ENCODE measurements at regions not wholly inside any gene's neighbourhood (a gene's known extent, or its start where the extent isn't known, plus 50 kb on each side); places are given as distances from the start of the nearest gene placed in this dataset.

DNA sequence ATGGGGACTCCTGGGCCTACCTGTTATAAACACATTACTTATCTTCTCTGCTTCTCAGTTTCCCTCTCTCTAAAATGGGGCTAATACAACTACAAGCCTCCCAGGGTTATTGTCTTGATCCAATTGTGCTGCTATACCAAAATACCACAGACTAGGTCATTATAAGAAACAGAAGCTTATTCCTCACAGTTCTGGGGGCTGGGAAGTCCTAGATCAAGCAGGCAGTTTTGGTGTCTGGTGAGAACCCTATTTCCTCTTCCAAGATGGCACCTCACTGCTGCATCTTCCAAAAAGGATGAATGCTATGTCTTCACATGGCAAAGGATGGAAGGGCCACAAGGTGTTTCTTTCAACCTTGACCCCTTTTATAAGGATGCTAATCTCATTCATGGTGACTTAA, 732.9 kb upstream of the TBX3 start:
- no peak for DNase-seq

DNA sequence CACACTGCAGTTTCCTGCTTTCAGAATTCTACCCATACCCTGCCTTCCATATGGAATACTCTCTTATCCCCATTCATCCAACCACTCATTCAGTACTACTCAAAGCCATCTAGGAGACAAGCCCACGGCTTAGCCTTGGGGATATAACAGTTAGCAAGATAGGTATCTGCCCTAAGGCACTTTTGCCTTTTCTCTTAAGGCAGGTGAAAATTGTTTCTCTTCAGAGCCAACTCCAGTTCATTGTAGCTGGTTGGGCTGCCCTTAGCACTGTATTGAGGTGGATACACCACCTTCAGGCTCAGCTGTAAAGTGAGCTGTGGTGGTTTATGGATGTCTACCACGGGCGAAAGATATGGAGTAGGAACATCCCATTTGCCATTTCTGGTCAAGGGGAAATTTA, 729.7 kb upstream of the TBX3 start:
- DNase-seq, result no peak

DNA sequence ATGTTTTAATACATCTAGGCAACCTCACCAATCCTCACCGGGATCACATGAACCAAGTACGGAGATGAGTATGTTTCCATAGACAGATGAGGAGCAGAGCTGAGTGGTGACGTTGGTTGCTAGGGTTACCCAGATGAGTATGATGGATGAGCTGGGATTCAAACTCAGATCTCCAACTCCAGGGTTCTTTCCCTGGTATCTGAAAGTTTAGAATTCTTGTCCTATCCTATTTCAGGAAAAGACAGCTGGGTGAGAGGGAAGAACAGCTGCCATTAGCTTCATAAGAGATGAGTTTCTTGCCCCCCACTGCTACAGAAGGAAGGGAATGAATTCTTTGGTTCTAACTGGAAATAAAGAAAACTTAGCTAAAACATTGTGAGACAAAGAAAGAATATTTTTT, 728.9 kb upstream of the TBX3 start:
- DNase-seq, result no peak

DNA sequence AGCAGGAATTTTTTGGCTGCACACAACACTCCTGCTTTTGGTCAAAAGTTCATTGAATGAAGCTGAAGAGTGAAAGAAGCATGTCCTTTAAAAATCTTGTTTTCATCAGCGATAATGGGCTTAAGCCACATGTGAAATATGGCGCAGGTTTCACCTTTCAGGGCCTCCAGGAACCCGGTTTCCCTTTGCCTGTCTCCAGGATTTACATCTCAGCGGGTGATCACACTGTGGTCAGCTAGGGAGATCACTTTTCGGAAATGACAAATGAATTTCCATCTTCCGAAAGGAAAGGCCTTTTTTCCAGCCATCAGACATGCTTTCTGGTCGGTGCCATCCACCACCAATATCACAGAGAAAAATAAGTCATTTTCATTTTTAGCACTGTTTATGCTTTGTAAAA, 727.1 kb upstream of the TBX3 start:
- no peak for DNase-seq

DNA sequence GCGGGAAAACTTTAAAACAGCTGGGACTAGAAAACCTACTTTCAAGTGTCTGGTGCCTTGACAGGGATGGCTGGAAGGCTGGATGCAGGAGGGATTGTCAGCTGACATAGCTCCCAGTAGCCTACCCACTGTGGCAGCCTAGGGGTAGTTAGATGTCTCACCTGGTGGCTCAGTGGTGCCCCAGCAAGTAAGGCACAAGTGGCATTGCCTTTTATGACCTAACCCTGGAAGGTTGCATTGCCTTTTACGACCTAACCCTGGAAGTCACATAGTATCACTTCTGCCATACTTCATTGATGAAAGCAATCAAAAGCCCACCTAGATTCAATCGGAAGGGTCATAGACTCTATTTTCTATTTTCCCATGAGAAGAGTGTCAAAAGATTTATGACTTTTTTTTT, 724.7 kb upstream of the TBX3 start:
- no peak for DNase-seq

DNA sequence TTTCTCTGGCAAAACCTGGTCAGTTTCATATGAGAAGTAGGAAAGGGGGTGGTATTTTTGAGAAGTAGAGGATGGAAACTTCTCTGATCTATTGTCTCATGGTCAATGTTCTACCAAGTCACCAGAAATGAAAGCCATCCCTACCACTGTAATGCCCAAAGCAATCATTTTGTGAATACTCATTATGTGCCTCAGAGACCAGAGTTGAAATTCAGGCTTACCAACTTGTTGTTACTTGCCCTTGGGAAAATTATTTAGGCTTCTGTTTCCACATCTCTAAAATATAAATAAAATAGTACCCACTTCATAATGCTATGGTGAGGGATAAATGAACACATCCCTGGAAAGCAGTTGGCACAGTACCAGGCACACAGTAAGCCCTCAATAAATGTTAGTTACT, 723.7 kb upstream of the TBX3 start:
- no peak for DNase-seq

DNA sequence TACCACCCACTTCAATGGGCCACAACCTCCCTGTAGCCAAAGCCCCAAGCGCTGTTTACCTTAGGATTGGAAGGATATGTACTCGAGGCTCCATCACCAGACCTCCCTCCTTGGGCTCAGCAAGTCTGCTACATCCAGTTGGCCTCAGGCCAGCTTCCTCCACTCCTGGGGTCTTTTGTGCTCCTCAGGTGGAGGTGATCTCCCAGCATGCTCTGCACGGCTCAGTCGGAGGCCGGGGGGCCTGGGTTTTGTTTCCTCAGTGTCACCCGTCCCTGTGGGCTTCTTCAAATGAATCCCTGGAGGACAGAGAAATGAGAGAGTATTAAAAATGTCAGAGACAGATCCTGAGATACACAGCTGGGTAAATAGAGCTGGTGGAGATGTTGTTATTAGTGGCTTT, 723.1 kb upstream of the TBX3 start:
- DNase-seq, result no peak

DNA sequence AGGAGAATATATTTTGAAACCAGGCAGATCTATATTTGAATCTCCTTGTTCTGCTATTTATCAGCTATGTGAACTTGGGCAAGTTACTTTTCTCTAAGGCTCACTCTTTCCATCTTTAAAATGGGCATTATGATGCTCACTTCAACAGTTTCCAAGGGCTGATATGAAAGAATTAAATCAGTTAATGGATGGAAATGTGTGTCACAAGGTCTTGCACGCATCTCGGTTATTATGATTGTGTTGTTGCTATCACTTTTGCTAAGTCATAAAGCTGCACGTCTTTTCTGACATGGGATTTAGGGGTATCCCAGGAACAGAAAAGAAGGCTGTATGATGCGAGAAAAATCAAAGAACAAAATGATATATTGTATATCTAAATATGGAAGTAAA, 721.5 kb upstream of the TBX3 start:
- DNase-seq, result no peak

DNA sequence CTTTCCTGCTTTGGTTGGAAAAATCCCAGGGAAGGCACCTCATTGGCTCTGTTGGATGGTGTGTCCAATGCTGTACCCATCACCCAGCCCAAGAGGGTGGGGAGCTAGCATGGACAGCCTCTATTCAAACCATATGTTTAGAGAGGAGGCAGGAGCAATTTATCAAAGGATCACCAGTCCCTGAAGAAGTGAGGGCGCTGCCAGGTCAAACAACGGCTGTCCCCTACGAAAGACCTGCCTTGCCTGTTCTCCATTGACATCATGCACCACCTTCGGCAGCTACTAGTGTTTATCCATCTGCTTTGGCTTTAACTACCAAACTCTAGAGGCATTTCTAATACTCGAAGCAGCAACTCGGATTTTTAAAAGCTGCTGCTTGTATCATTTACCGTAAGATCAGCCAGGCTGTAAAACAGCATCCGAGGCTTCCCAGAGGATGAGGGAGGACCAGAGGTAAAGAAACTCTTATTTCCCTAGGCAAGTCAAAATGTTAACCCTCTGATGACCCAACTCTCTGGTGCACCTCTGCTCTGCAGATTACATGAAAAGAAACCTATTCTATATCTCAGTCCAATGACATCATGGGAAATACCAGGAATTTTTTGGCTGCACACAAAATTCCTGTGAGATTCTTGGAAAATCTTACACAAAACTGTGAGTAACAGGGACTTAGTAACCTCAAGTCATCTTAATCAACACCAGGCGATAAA, 720.9 kb upstream of the TBX3 start:
- no peak for DNase-seq

DNA sequence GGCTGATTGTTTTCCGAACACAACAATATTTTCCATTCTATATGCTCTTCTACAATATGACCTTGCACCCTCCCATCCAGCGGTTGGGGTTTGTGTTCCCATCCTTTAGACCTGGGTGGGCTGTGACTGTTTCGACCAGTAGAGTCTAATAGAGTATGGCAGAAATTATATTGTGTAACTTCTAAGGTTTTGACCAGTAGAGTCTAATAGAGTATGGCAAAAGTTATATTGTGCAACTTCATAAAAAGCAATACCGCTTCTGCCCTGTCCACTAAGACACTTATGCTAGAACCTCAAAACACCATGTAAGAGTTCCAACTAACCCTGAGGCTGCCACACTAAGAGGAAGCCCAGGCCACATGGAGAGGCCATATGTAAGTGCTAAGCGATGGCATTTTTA, 719.7 kb upstream of the TBX3 start:
- no peak for DNase-seq

DNA sequence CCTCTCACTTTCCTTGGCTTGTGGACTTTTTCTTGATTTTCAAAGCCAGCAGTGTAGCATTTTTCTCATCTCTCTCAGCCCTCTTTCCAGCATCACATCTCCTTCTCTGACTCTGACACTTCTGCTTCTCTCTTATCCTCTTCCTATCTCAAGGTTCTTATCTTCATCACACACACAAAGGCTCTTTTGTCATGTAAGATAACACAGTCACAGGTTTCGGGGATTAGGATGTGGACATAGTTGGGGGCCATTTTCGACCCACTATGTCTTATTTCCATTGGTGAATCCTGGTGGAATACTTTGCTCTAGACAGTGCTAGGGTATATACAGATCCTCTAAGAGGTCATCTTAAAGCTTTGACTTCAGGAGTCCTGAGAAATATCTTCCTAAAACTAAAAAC, 719.3 kb upstream of the TBX3 start:
- no peak for DNase-seq

DNA sequence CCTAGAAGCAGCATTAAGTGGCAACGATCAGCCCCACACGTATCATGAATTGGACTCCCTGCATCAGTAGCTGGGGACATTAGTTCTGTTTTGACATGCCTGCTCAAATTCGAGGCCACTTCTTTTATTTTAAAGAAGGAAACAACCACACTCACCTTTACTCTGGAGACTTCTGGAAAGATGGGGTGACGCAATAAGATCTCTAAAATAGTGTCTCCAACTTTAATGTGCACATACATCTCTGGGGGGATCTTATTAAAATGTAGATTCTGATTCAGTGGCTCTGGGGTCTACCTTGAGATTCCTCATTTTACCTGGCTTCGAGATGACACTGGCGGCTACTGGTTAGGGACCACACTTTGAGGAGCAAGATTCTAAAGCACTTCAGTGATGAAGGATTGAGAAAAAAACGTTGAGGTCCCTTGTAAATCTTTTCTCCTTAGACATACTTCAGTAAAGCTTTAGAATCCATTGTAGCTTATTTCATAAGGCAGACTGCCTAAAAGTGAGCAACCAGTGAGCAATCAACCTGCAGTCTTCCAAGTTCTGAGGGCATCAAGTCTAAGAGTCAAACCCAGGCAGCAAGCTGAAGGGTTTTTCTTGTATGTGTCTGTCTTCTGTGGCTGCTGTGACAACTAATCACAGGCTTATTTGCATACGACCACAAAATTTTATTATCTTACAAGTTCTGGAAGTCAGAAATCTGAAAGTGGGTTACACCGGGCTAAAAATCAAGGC, 718.6 kb upstream of the TBX3 start:
- DNase-seq, result no peak

DNA sequence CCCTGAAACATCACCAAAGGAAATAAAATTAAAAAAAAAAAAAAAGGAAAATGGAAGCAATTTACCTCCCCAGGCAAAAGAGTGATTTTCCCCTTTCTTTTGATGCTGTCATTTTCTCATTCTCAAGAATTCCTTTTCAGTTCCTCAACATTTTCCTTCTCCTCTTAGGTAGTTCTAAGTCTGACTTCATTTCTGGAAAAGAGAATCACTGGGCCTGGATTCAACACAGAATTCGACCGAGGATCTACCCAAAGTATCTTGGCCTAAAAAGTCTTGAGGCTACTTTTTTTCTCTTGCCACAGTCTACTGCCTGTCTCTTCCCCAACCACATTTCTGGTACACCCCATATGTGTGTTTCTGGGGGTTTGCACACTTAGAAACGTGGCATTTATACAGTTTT, 717.8 kb upstream of the TBX3 start:
- no peak for DNase-seq

DNA sequence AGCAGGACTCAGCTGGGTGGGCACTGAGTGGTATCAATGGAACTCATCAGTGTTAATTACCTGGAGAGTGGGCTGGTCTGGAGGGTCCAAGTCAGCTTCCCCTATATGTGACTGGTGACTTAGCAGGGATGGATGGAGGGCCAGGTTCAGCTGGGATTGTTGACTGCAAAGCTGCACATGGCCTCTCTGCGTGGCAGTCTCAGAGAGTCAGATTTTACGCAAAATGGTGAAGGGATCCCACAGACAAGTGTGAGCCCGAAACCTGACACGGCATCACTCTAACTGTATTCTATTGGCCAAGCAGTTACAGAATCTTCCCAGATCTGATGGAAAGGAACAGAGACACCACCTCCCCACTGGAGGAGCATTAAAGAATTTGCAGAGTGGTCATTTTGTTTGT, 716.0 kb upstream of the TBX3 start:
- no peak for DNase-seq

DNA sequence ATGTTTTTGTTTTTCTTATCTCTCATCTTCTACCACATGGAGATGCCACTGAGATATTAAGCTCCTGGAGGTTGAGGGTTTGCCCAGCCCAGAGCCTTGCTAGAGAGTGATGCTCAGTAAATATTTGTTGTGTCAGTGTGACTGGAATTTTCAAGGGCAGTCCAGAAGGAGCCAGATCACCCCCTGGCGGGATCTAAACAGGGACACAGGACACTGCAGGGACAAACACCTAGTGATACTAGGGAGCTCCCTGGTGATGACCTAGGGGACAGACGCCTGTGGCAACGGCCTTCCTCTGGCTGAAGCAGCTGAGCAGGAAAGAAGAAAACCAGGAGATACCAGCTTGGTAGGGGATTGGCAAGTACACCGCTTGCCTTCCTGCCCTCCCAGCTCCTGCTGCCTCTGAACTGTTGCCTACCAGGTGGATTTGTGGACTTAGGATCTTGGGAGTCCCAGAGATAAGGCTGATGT, 714.4 kb upstream of the TBX3 start:
- DNase-seq, result no peak

DNA sequence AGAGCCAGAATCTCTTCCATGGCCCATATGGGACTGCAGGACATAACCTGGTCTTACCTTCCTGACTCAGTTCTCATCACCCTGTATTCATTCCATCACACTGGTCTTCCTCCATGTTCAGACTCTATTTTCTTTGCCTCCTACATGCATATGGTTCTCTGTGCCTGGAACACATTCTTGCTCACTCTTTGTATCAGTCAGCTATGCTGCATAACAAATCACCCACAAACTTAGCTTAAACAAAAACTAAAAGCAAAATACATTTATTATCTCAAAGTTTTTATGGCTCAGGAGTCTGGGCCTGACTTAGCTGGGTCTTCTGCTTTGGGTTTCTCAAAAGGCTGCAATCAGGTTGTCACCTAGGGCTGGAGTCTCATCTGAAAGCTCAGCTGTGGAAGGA, 712.6 kb upstream of the TBX3 start:
- DNase-seq, result no peak

DNA sequence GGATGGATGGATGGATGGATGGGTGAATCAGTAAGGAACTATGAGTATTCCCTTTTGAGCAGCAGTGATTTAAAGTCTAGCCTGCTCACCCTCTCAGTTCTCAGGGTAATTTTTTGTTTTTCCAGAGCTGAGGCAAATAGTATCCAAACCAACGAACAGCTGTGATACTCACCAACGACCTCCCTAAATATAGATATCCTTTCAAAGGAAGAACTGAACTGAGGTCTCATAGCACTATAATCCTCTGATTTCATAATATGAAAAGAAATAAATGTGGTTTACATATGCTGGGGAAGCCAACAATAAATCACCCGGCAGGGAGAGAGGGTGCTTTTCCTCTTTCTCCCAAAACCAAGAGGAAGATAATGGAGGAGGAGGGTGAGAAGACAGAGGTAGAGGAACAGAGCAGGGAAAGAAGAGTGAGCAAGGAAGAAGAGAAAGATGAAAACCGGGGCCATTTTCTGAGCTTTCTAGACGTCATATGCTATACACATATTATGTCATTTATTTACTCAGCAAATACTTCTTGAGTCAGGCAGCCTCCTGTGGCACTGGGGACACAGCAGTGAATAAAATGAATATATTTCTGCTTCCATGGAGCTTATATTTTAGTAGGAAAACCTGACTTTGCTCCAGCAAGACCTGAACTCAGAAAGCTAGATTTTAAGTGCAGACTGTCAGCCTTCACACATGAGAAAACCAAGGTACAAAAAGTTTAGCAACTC, 710.7 kb upstream of the TBX3 start:
- DNase-seq, result no peak

DNA sequence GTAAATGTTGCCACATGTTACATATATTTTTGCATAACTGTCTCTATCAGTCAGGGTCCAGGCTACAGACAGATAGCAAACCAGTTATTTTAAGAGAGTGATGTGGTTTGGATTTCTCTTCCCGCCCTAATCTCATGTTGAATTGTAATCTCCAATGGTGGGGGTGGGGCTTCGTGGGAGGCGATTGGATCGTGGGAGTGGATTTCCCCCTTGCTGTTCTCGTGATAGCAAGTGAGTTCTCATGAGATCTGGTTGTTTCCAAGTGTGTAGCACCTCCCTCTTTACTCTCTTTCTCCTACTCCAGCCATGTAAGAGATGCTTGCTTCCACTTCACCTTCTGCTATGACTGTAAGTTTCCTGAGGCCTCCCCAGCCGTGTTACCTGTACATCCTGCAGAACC, 704.2 kb upstream of the TBX3 start:
- no peak for DNase-seq

DNA sequence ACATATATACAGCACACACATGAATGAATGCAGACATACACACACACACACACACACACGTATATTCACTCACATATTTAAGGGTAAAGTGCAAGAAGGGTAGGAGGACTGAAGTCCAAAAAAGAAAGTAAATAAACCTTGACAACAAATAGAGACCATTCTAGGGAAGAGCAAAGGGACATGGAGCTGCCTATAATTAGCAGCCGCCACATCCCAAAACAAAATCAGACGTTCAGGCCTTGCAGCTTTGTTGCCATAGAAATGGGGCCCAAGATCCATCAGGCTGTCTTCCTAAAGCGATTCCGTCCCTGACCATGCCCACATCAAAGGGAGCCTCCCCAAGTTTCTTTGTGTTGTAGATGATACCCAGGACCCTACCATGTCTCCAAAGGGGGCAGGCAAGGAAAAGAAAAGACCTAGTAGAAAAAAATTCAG, 703.5 kb upstream of the TBX3 start:
- no peak for DNase-seq

DNA sequence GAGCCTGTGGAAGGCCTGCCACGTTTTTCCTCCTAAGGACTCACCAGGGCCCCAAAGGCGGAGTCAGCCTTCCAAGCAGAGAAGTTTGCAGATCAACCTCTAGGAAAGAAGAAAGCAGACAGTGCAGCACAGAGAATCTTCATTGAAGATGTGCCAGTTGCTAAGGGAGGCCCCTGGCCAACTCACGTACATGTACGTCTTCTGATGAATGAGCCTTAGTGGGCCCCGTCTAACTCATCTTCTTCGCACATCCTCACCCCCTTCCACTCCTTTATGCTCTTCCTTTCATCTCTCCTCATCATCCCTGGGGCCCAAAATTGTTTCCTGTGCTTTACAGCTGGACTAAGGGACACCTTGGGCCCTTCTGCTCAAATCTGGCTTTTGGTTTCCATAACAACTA, 703.0 kb upstream of the TBX3 start:
- no peak for DNase-seq

DNA sequence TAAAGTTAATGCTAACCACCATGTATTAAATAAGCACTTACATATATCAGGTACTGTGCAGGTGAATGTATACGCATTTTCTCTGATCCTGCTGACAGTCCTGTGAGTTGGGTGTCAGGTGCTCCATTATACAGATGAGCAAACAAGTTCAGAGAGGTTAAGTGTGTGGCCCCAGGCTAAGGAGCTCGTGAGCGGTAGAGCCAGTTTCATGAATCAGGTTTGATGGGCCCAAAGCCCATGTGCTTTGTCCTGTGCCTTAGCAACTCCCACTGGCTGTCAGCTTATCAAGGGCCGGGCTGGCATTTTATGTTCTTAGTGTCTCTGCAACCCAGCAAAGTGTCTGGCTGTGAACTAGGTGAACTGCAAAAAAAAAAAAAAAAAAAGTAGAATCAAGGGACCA, 701.2 kb upstream of the TBX3 start:
- DNase-seq, result no peak

DNA sequence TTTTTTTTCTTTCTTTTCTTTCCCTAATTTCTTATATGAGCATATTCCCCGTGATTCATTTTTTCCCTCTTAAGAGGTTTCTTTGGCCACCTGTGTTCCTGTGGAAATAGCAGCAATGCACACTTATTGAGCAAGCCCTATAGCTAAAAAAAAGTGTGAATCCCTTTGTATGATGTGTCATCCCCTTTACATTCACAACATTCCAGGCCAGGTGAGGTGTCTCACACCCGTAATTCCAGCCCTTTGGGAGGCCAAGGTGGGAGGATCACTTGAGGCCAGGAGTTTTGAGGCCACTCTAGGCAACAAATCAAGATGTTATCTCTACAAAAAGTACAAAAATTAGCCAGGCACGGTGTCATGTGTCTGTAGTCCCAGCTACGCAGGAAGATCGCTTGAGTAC, 700.4 kb upstream of the TBX3 start:
- DNase-seq, result no peak

DNA sequence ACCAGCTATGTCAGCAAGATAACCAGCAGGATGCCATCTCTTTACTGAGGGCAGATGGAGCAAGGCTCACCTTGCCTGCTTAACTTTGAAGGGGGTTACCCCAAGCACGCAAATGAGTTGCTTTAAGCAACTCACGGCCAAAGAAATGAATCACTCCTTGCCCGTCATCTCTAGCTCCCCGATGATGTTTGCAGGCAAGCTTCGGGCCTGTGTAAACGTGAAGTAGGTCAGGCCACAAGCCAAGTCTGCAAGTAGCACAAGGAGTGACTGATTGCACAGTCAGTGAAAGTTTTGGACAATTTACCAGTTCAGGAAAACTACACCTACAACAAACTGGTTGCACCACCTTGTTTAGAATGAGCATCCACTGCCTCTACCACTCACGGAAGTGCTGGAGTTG, 699.7 kb upstream of the TBX3 start:
- no peak for DNase-seq

DNA sequence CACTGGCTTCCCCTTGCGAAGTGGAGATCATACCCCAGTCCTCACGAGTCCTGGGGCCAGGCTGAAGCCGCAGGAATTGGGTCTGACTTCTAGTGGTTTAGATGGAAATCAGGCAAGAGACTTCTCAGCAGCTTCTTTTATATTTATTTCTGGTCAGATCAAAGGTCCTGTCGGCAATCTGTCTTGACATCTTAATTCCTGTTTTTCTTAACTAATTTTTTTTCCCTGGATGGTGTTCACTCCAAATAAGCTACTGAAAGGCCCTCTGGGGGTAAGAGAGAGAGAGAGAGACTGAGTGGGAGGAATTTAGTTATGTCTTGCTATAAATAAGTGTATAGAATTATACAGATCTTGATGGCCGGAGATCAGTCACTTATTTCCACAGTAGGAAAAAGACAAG, 698.7 kb upstream of the TBX3 start:
- DNase-seq, result no peak
